Fibroblast of skin of left quadriceps (primary cell): ENCODE measurements at regions not wholly inside any gene's neighbourhood (a gene's known extent, or its start where the extent isn't known, plus 50 kb on each side); places are given as distances from the start of the nearest gene placed in this dataset.

ENCODE experiments used
- DNase-seq, 2 experiments: peaks; one replicate each; pipeline ENCODE4 v3.0.0-alpha.2; 2013; ENCODE audit warnings: low read depth in 2 of 2

DNA sequence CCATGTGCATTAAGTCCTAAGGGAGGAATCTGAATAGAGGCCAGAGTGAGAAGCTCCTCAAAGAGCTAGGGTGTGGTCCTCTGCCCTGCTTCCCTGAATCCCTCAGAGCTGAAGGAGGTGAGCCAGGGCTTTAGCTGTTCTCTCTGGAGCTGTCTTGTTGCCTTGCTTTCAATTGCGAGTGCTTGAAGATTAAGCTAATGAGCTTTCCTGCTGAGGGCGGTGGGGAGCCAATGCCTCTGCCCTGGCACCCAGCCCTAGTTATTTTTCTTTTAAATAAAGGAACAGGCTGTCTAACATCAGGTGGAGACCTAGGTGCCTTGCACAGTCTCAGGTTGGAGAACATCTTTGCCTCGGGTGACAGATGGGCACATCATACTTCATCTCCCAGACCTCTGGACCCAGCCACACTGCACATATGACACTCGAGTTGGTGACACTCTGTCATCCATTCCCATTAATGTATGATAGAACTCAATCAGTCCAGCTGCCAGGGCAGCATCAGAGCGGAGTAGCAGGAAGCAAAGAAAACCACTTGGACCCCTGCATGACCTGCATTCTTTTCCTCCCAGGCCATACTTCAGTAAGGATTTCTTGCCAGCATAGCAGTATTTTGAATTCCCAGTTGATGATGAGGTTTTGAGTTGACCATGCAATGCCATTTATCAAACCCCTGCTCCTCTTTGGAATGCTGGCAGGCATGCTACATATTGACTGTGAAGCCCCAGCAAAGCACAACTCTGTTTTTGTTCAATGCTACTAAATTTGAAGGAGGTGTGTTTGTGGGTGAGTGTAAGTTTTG lies 292.7 kb downstream of the RNF144A start:
- DNase-seq = peak; percentile 69

GRCh38 chr2:7210712-7211111 lies 293.5 kb downstream of the RNF144A start:
- no peak for DNase-seq

- DNase-seq = no peak
Measured at GRCh38 chr2:7225848-7226247, 308.6 kb downstream of the RNF144A start.

GRCh38 chr2:7226501-7226900 lies 309.3 kb downstream of the RNF144A start:
- no peak for DNase-seq

GRCh38 chr2:7233126-7233525 lies 315.9 kb downstream of the RNF144A start:
- DNase-seq = no peak

DNA sequence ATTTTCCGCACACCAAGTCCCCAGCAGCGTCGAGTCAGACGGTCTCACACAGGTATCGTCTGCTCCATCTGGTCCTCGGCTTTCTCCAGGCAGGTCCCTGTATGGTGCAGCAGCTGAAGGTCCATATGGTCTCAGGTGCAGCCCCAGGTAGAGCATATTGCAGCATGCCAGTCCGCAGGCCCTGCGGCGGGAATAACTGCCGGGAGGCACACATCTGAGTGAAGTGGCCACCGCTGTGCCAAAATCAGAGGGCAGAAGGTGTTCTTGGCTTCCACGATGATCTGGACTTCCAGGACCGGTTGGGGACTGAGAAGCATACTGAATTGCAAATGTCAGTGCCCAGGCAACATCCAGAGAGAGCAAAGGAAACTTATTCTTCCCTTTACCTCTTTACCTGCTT lies 320.3 kb downstream of the RNF144A start:
- no peak for DNase-seq

DNA sequence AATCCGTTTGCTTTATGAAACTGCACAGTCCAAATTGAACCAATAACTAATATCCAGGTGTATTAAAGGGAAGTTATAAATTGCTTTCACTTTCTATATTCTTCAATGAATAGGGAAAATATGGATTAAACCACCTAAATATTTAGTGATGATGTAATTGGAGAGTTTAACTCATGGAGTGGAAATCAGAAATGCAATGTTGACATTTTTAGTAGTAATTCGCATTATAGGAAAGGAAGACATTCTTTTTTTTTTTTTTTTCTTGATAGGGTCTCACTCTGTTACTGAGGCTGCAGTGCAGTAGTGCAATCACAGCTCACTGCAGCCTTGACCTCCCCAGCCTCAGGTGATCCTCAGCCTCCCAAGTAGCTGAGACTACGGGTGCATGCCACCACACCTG lies 321.9 kb downstream of the RNF144A start:
- no peak for DNase-seq

GRCh38 chr2:7241041-7241745 lies 324.0 kb downstream of the RNF144A start:
- no peak for DNase-seq

DNA sequence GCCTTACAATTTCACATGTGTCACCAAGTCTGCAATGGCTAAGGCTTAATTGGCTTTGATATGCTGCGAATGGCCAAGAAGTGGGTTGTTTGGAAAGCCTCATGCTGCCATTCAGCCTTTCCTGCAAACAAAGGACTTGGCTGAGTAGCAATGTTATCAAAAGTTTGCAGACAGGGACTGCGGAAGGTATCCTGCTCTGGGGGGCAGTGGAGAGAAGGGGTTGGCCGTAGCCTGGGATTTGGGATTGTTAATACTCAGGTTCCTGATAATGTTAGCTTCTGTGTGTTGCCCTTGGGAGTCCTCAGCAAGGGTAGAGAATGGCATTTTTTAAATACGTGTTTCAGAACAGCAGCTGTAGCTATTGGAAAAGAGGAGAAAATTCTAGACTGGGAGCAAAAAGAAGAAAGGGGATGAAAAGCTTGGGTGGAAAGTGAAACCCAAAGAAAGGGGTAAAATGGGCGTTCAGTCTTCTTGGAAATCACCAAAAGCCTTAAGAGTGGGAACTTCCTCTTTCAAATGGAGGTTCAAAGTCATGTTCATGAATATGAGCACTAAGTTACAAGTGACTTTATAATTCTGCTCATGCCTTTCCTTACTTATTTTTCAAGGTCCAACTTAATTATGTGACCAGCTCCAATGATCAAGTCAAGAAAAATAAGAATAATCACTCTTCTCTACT lies 325.1 kb downstream of the RNF144A start:
- DNase-seq = no peak

GRCh38 chr2:7243276-7243675 lies 326.1 kb downstream of the RNF144A start:
- no peak for DNase-seq

- no peak for DNase-seq
Measured at GRCh38 chr2:7256377-7256776, 339.2 kb downstream of the RNF144A start.

DNA sequence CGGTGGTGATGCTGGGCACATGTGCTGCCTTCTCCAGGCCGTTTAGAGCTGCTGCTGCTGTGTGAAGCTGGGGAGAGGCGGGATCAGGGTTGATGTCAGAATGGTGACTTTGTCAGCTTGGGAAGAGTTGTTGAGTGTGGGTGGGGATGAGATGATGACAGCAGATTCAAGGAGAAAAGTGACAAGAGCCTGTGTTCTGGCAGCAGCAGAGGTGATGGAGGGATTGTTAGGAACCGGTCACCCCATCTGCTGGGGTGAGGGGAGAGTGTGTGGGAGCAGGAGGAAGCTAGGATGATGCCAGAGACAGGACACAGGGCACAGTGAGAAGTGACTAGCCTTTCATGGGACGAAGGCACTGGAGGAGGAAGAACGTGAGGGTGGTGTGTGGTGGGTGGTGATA lies 345.5 kb downstream of the RNF144A start:
- DNase-seq = no peak

- no peak for DNase-seq
Measured at GRCh38 chr2:7264791-7265190, 347.6 kb downstream of the RNF144A start.

GRCh38 chr2:7265286-7265685 lies 348.1 kb downstream of the RNF144A start:
- no peak for DNase-seq

GRCh38 chr2:7269106-7269643 lies 352.0 kb downstream of the RNF144A start:
- DNase-seq = no peak

DNA sequence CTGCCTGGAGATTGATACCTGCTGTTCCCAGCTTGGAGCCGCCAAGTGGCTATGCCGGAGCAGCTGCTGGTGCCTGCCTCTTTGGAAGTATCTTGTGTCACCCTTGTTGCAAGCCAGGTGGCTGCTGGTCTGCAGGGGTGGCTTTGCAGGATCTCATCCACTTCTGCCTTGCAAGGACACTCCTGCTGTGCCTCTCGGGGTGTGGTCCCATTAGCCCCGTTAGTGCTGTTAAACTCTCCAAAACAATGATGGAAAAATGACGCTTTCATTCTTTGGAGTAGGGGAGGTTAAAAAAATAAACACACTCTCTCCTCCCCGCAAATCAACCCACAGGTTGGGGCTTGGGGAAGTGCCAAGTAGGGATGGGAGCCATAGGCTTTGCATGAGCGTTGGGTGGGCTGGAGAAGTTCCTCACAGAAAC lies 352.8 kb downstream of the RNF144A start:
- no peak for DNase-seq

DNA sequence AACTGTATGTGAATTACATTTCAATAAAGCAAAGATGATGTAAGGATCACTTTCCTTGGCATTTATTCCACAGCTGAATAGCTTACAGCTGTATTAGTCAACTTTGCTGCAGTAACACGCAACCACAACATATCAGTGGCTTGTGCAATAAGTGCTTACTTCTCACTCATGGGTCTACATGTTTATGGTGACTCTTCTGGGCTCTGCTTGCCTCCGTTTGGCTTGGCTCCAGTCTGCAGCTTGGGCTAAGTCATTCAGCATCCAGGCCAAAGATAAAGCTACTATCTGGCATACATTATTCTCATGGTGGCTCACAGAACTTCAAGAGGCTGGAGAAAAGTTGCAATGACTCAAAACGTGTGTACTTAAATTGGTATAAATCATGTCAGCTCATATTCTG lies 355.0 kb downstream of the RNF144A start:
- peak; percentile 74 to 78 for DNase-seq

GRCh38 chr2:7278984-7279383 lies 361.8 kb downstream of the RNF144A start:
- no peak for DNase-seq

DNA sequence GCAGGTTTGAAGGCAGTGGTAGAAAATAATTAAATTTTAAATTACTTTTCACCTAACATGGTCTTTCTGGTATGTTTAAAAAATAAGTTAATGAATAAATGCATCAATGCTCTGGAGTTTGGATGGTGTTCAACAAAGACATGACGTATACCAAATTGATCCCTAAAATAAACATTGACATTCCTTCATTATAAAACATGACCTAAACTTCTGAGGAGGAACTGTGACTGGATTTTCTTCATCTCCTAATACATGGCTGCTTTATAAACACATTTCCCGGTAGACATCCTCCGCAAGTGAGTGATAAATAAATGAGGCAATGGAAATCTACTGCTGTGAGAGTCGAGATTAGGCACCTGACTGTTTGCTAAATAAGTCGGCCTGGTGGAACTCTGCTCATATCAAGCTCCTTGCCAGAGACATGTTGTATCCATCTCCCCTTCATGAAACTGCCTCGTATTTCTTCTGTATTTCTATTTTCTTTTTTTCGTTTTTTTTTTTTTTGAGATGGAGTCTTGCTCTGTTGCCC lies 362.3 kb downstream of the RNF144A start:
- no peak for DNase-seq

DNA sequence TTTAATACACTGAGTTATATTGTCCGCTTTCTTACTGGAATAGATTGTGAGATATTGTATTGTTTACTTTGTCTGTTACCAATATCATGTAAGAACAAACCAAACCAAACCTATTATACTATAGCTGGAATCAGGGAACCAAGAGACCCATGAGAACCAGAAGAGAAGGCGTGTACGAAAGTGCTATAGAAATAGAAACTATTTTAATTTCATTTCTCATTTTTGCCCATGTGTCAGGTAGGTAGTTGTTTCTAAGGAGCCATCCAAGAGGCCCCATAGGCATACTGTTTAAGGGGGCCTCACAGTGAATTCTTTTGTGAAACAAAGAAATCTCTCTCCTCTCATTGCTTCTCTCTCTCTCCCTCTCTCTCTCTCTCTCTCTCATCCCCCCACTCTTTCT lies 363.6 kb downstream of the RNF144A start:
- no peak for DNase-seq

DNA sequence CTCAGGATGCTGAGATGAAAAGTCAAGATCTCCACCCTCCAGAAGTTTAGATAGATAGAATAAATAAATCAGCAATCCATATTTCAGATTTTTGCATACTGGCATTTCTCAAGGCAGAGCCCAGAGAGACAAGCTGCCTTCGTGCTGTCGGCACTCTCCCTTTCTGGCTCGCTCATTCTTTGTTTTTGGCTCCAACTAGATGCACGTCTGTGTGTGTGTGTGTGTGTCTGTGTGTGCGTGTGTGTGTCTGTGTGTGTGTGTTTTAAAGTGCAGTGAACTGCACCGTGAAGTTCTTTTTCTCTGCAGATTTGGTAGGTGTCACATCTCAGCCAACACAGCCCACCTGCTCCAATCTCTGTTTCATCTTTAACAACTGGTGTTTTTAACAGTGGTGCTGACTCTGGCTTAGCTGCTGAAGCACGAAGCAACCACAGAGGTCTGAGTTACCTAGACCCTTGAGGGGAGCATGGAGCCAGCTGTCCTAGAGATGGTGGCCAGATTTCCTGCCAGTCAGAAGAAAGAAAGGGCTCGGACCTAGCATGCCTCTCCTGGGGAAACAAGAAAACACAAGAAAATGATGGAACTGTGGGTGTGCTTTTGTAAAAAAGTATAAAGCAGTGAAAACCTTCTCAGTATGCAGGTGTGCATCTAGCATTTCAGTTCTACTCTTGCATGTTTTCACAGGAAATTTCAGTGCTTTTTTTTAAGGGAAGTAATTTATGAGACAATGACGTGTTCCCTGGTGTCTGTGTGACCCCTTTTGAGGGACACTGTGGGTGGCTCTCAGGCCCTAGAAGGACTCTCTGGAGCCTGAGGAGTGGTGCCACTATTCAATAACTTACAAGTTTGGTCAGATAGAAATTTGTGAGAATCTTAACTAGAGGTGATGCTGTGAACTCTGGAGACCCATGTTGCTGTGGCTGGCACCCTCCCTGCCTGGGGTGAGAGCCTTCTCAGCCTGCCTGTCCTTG lies 364.3 kb downstream of the RNF144A start:
- no peak for DNase-seq
